ENCODE measurements at regions not wholly inside any gene's neighbourhood (a gene's known extent, or its start where the extent isn't known, plus 50 kb on each side); places are given as distances from the start of the nearest gene placed in this dataset.

GRCh38 chr5:27773166-27773565 is 734.8 kb upstream of the CDH9 start:
- no peak for TF ChIP-seq CTCF (IDR thresholded peaks at IDR 0.05)
- TF ChIP-seq POLR2AphosphoS5 (IDR thresholded peaks at IDR 0.05), result no peak
- no peak for TF ChIP-seq POLR2A (IDR thresholded peaks at IDR 0.05)
- no peak for TF ChIP-seq EP300 (IDR thresholded peaks at IDR 0.05)
